Vagina (tissue), 2 donors: ENCODE measurements at regions not wholly inside any gene's neighbourhood (a gene's known extent, or its start where the extent isn't known, plus 50 kb on each side); places are given as distances from the start of the nearest gene placed in this dataset.

Source experiments
- CTCF ChIP-seq, 3 experiments: fragments of 450-650 bp in 2 of 3; fragments of 200-600 bp in 1 of 3; sonication (generic) in 1 of 3; IDR thresholded peaks; one replicate each; pipeline ENCODE4 v1.5.1; 2017 to 2019; ENCODE audit warnings: antibody characterized with exemption in 3 of 3, mild to moderate bottlenecking in 2 of 3, moderate library complexity in 2 of 3
- POLR2A ChIP-seq, 2 donors: fragments of 450-650 bp; IDR thresholded peaks; one replicate each; pipeline ENCODE4 v1.6.1; 2017; ENCODE audit warnings: antibody characterized with exemption in 2 of 2, mild to moderate bottlenecking in 2 of 2, moderate library complexity in 2 of 2
- POLR2AphosphoS5 ChIP-seq, 2 donors: sonication (generic); formaldehyde crosslinking; IDR thresholded peaks; one replicate each; pipeline ENCODE4 v1.9.0; 2017; ENCODE audit warnings: antibody characterized with exemption in 2 of 2, mild to moderate bottlenecking in 2 of 2, low read depth in 1 of 2; ENCODE audit not compliant: insufficient read depth in 1 of 2

DNA sequence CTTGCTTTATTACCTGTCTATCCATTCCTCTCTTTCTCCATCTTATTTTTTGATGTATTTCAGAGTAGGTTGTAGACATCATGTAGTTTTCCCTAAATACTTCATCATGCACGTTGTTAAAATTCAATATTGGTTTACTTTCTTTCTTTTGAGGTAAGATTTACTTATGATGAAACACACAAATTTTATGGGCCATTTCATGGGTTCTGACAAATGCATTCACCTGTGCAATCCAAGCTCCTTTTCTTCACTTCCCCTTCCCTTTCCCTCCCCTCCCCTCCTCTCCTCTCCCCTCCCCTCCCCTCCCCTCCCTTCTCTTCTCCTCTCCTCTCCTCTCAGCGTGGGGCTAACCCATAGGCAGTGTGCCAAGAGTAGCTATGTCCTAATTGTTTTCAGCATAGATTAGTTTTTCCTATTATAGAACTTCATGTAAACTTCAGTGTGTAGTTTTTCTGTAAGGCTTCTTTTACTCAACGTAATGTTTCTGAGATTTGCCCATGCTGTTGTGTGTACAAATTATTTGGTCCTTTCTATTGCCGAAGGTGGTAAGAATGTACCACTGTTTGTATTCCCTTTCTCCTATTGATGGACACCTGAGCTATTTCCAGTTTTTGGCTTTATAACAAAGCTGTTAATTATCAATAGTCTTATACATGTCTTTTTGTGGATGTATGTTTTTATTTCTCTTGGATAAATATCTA, 92.9 kb upstream of the CLINT1 start:
- no peak for TF ChIP-seq CTCF (IDR thresholded peaks at IDR 0.05)
- TF ChIP-seq POLR2A (IDR thresholded peaks at IDR 0.05) = no peak
- no peak for TF ChIP-seq POLR2AphosphoS5 (IDR thresholded peaks at IDR 0.05; ENCODE audit: insufficient read depth in 1 of 2, low read depth in 1 of 2)
